Lower leg skin (tissue), 3 donors: ENCODE measurements at regions not wholly inside any gene's neighbourhood (a gene's known extent, or its start where the extent isn't known, plus 50 kb on each side); places are given as distances from the start of the nearest gene placed in this dataset.

ENCODE experiments used
- POLR2A ChIP-seq, 2 donors: fragments of 450-650 bp; IDR thresholded peaks; one replicate each; pipeline ENCODE4 v1.6.1; 2016 to 2017; ENCODE audit warnings: antibody characterized with exemption in 2 of 2, mild to moderate bottlenecking in 1 of 2, moderate library complexity in 1 of 2
- TF ChIP-seq, protein P1 (sequence below), 3 donors: fragments of 450-650 bp; IDR thresholded peaks; one replicate each; pipeline ENCODE4 v1.5.1; 2016; ENCODE audit warnings: antibody characterized with exemption in 3 of 3, mild to moderate bottlenecking in 3 of 3, moderate library complexity in 2 of 3

DNA sequence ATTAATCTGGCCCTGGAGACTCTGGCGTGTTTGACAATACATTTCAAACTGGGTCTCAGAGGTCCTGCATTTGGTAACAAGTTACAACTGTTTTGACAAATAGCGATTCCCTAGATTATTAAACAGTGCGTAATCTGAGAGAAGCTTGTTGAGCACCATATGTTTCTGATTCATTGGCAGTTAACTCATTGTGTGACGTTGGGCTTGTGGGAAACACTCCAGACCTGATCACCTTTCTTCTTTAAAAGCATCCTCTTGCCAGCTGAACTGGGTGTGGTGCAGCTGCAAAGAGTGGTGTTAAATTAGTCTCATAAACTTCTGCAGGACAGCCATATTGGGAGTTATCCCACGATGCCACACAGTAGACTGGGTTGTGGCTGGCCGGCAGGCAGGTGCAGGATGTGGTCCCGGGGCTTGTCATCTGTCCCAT, 82.7 kb downstream of the CDC7 start:
- TF ChIP-seq, protein P1, sequence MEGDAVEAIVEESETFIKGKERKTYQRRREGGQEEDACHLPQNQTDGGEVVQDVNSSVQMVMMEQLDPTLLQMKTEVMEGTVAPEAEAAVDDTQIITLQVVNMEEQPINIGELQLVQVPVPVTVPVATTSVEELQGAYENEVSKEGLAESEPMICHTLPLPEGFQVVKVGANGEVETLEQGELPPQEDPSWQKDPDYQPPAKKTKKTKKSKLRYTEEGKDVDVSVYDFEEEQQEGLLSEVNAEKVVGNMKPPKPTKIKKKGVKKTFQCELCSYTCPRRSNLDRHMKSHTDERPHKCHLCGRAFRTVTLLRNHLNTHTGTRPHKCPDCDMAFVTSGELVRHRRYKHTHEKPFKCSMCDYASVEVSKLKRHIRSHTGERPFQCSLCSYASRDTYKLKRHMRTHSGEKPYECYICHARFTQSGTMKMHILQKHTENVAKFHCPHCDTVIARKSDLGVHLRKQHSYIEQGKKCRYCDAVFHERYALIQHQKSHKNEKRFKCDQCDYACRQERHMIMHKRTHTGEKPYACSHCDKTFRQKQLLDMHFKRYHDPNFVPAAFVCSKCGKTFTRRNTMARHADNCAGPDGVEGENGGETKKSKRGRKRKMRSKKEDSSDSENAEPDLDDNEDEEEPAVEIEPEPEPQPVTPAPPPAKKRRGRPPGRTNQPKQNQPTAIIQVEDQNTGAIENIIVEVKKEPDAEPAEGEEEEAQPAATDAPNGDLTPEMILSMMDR (IDR thresholded peaks at IDR 0.05), result no peak
- TF ChIP-seq POLR2A (IDR thresholded peaks at IDR 0.05), result no peak
